ENCODE measurements at regions not wholly inside any gene's neighbourhood (a gene's known extent, or its start where the extent isn't known, plus 50 kb on each side); places are given as distances from the start of the nearest gene placed in this dataset.

- TF ChIP-seq CTCF (IDR thresholded peaks at IDR 0.05) (no peak), POLR2A (IDR thresholded peaks at IDR 0.05) (no peak)
These were observed 442.2 kb downstream of the SLC6A15 start for GRCh38 chr12:84470361-84470760.

All from right lobe of liver (tissue), 4 donors.